ENCODE measurements at regions not wholly inside any gene's neighbourhood (a gene's known extent, or its start where the extent isn't known, plus 50 kb on each side); places are given as distances from the start of the nearest gene placed in this dataset.

- DNase-seq, result peak in 1 of 58 donors; percentile 20
These were observed 90.2 kb downstream of the KCTD12 start for GRCh38 chr13:76795701-76796695.

GRCh38 chr13:76792731-76793347 lies 93.4 kb downstream of the KCTD12 start:
- peak in 1 of 58 donors; percentile 38 for DNase-seq

DNA sequence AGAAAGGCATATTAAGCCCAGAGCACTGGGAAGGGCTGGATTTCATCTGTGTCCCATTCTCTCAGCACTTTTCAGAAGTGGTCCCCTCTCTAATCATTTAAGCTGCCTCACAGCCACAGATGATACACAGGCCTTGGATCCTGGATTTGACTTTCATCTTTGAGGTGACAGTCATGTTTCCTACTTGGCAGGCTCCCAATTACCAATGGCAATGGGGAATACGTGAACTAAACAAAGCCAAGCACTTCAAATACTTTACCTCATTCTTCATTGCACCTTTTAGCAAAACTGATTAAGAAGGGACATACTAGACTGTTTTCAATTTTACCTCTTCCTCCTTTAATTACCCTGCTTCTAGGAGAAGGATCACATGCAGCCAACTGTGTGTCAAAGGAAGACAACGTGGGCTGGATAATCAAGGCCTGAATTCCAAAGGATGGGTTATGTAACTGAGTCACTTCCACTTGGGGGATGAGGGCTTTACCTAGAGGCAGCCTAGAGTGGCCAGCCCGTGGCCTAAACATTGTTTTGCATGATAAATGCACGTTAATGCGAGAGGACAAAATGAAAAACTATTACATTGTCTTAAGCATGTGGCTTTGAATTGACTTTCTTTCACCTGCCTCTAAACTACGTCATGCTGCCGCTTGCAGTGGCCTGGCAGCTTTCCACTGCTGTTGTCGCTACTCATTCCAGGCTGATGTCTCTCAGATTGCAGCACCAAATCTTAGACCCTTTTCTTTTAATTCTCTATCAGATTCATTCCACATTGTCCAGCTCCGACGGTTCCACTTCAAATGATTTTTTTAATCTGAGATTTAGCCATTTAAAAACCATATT lies 95.0 kb downstream of the KCTD12 start:
- DNase-seq, result no peak

DNA sequence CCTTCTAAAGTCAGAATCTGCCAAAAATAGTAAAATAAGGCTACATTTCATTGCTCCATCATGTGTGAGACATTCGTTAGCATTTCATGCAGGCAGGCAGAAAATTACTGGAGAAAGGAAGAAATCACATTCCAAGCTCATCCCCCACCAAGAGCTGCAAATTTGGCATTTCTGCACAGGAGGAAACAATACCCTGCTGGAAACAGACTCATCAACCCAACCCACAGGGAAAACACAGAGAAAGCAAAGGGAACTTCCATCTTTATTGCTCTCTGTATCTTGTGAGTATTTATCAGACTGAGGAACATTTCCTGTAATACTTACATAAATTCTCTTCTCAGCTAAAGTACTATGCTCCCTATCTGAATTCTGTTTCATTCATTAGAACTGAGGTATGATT lies 95.7 kb downstream of the KCTD12 start:
- no peak for DNase-seq

- DNase-seq, result no peak
These were observed 102.4 kb downstream of the KCTD12 start for GRCh38 chr13:76783798-76784197.

GRCh38 chr13:76778853-76779252 lies 107.4 kb downstream of the KCTD12 start:
- DNase-seq, result no peak

- DNase-seq, result no peak
These were observed 109.1 kb downstream of the KCTD12 start for GRCh38 chr13:76777096-76777495.

GRCh38 chr13:76775088-76775740 lies 111.0 kb downstream of the KCTD12 start:
- DNase-seq, result no peak

DNA sequence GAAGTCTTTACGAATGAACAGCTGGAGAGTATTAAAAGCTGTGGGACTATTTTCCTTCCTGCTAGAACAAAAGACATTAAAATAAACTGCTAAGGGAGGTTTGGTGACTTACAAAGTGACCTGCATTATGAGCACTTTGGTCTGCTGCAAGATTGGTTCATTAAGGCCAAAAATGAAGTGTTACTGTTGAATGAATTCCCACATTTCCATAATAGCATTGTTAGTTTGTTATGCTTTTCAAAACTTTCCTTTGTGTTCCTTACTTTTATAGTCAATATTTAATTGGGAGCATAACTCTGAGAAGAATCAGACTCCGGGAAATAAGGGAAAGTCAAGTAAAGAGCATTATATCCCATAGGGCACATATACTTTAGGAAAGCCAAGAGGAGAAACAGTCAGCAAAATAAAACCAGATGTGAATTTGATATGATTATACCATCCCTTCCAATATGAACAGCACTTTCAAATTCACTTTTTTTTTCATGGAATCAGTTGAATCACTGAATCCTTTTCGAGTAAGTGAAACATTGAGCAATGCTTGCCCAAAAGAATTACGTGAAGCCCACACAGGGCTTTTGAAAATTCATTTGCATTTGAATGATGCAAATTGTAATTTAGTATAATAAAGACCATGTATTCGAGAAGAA lies 112.6 kb downstream of the KCTD12 start:
- DNase-seq, result no peak

DNA sequence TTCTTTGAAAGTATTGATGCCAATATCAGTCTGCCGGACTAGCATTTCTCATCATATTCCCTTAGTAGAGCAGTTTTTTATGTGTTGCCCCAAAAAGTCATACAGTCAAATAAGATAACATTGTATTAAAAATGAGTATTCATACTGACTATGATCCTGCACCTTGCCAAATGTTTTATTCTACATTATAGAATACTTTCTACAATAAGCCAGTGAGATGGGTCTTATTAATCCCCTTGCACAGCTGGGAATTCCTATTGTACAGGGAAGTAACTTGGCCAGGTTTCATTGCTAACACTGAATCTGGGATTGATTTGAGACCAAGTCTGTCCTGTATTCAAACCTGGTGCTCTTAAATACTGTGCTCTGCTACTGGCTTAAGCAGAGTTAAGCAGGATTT lies 114.0 kb downstream of the KCTD12 start:
- DNase-seq, result no peak

- DNase-seq, result no peak
These were observed 116.9 kb downstream of the KCTD12 start for GRCh38 chr13:76769271-76769791.

GRCh38 chr13:76768384-76768783 lies 117.8 kb downstream of the KCTD12 start:
- no peak for DNase-seq

- DNase-seq, result no peak
These were observed 121.3 kb downstream of the KCTD12 start for GRCh38 chr13:76764916-76765315.

GRCh38 chr13:76764429-76764828 lies 121.8 kb downstream of the KCTD12 start:
- DNase-seq, result no peak

GRCh38 chr13:76762721-76763120 lies 123.5 kb downstream of the KCTD12 start:
- DNase-seq, result no peak

- DNase-seq, result no peak
These were observed 126.3 kb downstream of the KCTD12 start for GRCh38 chr13:76759877-76760276.

DNA sequence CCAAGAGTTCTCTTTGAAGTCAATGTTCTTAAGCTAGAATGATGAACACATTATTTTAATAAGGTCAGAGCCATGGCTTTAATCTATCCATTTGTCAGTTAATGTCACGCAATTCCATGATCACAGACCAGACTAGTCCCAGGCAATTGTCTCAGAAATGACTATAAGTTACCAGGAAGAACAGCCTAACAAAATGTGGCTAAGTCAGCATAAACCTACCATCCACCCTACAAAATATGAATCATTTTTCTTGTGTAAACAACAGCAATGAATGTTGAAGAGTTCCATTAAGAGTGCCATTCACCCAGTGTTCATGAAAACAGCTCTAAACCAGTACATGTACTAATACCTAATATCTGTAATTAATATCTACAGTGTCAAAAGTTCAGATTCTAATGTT lies 127.5 kb downstream of the KCTD12 start:
- DNase-seq, result no peak

DNA sequence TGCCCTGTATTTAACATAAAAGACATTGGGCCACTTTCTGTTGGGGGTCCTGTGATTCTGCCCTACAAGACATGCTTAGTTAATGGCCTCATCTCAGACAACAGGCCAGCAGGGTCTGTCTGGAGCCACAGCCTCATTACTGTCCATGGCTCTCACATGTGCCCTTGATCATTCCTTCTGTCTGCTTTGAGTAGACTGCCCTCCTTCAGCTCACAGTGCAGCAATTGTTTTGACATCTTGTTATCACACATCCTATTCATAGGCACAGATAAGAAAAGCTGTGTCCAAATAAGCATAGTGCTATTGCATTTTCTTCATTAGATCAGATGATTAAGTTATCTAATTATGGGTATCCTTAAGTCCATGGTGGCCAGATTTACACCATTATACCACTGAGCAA lies 127.9 kb downstream of the KCTD12 start:
- DNase-seq, result no peak

DNA sequence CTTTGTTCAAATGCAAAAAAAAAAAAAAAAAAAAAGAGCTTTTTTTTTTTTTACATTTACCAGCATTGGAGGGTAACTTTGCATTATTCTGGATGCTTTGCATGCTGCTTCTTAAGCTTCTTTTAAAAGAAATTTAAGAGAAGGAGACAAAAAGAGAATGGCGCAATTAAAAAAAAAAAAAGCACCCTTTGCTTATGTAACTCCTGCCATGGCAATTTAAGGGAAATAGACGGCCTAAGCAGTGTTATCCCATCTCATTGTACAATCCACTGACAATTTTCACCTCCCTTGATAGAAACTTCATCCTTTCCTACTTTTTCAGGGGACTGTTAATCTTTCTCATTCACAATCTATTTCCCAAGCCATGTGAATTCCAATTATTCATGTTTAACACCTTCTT lies 129.8 kb downstream of the KCTD12 start:
- no peak for DNase-seq

DNA sequence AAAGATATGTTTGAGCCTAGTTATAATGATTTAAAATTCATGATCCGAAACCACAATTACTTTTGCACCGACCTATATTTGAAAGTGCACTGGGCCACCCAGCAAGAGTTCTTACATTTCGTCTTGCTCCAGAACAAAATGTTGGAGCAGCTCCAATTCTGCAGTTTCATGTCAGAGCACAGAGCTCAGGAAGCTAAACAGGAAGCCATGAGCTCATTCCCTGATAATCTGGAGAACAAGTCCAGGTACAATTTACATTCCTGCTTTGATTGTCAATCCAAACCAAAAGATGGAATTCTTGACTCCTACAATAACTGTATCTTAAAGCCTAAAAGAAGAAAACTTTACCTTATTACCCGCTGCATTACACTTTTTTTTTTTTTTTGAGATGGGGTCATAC lies 131.8 kb downstream of the KCTD12 start:
- no peak for DNase-seq

Measured in anterior cingulate cortex (tissue), 58 donors.